Activated CD4-positive, alpha-beta T cell treated with anti-CD3 and anti-CD28 coated beads, Interleukin-2, Interleukin-6, amounts not matched to agents 100 ng/mL and 50 ng/mL, durations not matched to agents 16 hours and 8 hours (primary cell): ENCODE measurements at regions not wholly inside any gene's neighbourhood (a gene's known extent, or its start where the extent isn't known, plus 50 kb on each side); places are given as distances from the start of the nearest gene placed in this dataset.

Experiments
- DNase-seq: peaks from one replicate; pipeline ENCODE4 v3.0.0-alpha.2; 2020

DNA sequence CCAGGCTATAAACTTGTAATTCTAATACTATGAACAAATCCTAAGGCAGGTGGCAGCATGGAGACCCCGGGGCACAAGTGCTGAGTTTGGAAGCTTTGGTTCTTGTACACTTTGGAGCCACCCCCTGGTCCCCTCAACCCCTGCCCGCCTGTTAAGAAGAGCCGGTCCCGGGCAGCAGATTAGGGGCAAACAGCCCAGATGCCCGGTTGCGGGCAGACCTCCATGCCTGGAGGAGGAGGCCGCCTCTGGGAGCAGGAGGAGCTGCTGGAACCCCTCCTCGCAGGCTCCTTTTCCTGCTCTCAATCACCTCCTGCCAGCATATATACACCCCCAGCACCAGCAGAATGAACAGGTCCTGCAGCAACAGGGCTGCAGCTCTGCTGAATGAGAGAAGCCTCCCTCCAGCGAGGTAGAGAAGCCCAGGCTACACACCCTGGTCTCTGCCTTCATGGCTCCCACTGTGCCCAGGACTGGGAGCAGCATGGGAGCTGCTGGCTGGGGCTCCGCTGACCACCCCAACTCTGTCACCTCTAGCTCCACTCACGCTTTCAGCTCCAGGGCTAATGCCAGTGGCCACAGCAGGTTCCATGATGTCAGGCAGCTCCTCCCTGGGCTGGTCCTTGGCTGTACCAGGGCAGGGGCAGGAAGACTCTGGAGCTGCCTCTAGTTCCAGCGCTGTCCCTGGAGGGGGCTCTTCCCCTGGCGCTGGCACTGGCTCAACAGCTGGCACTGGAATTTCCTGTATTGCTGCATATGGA is 1713.5 kb upstream of the ACO1 start:
- DNase-seq = no peak

DNA sequence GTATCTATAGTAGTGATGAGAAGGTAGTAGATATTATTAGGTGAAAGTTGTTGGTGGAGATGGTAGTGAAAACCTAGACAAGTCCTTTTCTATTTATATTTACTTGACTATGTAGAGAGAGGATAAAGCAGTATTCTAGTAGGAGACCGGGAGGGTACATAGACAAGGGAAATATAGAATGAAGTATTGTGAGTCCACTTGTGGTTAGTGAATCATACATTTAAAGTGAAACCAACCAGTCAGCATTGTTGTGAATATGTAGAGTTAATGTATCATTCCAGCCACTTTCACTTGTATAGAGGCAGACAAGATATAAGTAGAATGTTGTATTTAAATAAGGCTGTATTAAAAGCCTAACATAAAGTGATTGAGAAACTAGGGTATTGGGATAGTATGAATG is 1711.3 kb upstream of the ACO1 start:
- no peak for DNase-seq

- no peak for DNase-seq
Observed at GRCh38 chr9:30676651-30677050, 1707.8 kb upstream of the ACO1 start.

DNA sequence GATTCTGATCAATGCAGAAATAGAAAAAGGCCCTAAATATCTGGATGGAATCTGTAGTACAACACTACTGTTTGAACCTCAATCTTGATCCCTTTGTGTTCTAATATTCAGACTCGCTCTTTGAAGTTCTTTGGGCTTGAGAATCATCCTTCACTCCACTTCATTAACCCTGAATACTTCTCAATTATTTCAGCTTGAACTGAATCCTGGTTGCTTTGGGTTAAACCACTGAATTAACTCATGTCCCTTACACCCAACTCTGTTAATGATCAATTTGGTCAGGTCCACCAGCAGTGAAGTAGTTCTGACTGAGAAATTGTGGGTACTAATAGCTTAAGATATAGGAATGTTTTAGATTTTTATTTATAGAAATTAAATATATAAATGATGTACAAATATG is 1707.2 kb upstream of the ACO1 start:
- DNase-seq = no peak

DNA sequence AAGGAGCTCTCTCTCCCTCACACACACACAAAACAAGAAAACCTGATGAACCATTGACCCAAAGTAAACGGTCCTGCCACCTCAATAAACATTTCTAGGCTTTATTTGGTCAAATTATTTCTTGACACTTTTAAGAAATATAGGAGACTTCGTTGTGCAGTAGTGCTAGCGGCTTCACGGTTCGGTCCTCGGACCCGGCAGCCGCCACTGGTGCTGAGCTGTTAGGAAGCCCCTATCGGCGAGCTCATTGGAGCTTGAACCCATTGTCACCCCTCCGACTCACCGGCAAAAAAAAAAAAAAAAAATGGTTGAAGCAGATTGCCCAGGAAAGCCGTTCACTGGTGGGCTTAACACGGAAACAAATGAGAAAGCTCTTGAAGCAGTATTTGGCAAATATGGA is 1695.6 kb upstream of the ACO1 start:
- no peak for DNase-seq

DNA sequence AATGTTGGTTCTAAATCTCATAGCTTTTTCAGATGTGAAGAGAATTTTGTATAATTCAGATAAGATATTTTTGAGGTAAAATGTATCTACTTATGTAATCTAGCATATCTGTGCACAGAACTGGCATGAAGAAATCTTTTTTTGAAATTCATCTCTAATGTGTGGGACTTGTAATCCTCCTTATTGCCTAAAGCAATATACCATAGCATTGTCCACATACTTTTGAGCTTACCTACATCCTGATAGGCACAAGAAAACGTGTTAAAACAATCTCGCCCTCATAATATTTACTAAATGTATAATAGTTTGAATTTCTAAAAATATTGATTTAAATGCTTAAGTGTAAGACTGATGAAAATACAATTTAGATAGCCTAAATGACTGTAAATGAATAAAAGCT is 1686.5 kb upstream of the ACO1 start:
- DNase-seq = no peak

DNA sequence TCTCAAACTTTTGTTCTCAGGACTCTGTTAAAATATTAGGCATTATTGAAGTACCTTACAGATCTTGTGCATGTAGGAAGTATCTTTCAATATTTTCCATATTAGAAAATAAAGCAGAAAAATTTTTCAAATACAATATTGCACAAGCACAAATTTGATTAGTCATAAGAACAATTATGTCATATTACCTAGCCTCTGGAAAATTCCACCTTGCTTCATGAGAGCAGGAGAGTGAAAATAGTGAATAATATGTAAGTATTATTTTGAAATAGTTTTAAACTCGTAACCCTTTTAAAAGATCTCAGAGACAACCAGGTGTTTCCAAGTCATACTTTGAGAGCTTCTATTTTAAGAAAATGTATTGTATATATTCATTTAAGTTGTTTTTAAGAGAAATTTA is 1672.9 kb upstream of the ACO1 start:
- no peak for DNase-seq

- no peak for DNase-seq
Observed at GRCh38 chr9:30713243-30713642, 1671.2 kb upstream of the ACO1 start.

GRCh38 chr9:30714389-30714788 is 1670.1 kb upstream of the ACO1 start:
- DNase-seq = no peak

- DNase-seq = no peak
Observed at GRCh38 chr9:30718483-30718882, 1666.0 kb upstream of the ACO1 start.

DNA sequence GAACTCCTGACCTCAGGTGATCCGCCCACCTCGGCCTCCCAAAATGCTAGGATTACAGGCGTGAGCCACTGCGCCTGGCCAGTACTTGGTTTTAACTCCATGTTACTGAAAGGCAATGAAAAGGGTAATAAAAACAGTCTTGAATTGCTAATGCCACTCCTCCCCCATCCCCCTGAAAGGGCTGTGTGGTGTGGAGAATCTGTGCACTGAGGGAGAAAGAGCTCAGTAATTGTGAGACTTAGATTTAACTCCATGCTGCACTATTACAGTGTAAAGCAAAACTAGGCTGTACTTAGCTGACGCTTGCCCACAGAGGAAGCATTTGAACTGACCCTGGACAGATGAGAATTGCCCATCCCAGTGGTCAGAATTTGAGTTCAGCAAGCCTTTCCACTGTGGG is 1662.4 kb upstream of the ACO1 start:
- DNase-seq = no peak

DNA sequence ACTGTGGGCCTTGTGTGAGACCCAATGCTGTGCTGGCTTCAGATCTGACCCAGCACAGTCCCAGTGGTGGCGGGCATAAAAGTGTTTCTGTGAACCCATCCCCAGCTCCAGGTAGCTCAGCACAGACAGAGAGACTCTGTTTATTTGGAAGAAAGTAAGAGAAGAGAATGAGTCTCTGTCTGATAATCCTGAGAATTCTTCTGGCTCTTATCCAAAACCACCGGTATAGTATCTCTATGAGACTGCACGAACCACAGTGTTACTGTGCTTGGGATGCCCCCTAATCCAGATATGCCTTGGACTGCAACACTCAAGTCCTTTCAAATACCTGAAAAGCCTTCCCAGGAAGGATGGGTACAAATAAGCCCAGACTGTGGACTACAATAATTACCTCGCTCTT is 1660.8 kb upstream of the ACO1 start:
- no peak for DNase-seq

GRCh38 chr9:30732060-30732459 is 1652.4 kb upstream of the ACO1 start:
- no peak for DNase-seq

- DNase-seq = no peak
Observed at GRCh38 chr9:30744871-30745270, 1639.6 kb upstream of the ACO1 start.

DNA sequence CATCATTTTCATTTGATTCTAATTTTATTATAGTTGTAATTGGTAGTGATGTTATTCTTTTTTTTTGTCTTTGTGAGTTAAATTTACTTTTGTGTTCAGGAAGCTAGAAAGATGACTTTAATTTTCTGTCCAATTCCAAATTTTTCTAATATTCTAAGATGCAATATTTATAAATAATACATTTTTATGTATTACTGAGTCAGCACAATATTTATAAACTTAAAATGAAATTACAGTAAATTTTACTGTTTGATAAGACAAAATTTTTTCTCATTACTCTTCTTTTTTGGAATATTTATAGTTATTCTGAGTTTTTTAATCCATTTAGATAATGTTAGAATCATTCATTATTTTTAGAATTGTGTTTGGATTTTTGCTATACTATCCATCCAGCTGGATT is 1637.9 kb upstream of the ACO1 start:
- DNase-seq = no peak

DNA sequence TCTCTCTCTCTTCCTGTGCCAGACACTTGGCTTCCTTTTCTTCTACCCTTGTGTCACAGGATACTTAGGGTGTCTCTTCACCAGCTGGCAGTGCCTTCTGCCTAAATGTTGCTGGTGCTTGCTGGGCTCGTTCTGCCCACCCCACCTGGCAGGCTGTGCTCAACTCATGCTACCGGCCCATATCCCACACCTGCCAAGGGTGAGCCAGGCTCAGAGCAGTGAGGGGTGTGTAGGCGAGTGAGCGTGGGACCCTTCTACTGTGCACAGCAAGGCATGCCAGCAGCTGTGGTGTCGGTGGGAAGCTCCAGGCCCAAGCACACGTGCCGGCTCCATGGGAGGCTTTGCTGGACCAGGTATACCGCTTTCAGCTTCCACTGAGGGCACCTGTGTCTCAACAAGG is 1626.7 kb upstream of the ACO1 start:
- DNase-seq = no peak

DNA sequence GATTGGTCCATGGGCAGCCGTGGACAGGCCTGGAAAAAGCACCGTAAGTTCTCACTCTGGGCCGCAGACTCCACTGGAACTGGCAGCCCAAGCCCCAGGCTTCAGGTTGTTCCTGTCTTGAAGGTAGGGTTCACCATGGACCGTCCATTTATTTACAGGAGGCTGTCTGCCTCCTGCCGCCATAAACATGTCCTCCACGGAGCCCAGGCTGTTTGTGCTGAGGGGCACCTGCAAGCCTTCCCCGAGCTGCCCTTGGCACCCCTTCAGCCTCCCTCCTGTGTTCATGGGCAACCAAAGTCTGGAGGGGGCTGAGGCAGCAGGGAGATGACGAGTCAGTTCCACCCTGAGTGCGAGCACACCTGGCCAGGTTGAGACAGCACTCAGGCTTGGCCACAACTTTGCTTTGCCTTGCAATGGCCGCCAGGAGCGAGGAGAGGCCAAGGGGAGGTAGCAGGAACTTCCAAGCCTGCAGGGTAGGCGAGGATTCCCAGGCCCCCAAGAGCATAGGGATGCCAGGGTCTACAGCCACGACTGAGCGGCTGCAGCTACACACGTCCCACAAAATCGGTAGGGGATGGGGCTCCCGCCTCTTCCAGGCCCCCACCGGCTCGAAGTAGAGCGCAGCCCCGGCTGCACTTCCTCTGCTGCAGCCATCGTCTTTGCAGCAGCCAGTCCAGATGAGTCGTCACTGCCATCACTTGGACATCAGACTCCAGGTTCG is 1625.6 kb upstream of the ACO1 start:
- no peak for DNase-seq

DNA sequence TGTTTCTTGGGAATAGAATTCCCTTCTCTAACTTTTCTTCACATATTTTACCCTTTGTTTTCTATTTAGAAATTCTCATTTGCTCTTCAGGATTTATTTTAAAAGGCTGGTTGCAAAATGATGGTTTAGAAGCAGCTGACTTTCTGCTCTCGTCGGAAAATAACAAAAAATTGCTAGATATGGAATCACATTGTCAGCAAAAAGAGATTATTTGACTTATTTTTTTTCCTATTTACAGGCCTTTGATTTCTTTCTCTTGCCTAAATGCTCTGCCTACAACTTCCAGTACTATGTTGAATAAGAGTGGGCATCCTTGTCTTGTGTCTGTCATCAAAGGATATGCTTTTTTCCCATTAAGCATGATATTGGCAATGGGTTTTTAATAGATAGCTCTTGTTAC is 1619.1 kb upstream of the ACO1 start:
- DNase-seq = no peak

DNA sequence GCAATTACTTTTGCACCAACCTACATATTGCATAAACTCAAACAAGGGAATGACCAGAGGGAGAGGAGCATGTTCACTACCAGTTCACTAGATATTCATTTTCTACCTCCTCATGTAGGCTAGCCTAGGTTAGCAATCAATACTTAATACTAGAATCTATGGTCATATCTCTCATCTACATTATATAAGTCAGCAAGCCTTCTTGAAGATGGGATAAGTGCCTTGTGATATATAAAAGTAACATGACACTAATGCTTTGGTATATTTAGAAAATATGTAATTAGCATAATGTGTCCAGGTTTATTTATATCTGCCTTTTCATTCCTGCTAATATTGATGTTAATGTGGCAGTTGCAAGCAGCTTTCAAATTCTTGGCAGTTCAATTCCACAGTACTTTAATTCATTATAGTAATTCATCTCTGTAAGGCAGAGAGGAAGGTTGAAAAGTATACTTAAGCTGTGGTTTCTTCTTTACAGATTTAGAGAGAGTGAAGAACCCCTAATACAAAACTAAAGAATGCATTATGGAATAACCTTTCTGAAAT is 1613.2 kb upstream of the ACO1 start:
- no peak for DNase-seq

DNA sequence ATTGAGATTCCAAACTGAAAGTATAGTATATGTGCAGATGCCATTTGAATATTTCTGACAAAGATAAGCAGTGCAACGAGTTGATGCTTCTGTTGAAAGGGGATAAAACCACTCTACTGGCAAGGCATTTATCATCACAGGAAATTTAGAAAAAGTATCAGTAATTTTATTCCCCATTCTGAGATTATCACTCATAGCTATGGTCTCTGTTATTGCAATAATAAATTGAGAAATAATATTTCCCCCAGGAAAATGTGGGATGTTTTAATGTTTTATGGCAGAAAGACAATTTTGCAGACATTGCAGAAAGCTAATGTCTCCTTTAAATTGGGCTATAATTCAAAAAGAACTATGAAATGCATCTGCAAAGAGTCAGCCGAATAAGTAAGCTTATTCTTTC is 1612.7 kb upstream of the ACO1 start:
- DNase-seq = no peak

DNA sequence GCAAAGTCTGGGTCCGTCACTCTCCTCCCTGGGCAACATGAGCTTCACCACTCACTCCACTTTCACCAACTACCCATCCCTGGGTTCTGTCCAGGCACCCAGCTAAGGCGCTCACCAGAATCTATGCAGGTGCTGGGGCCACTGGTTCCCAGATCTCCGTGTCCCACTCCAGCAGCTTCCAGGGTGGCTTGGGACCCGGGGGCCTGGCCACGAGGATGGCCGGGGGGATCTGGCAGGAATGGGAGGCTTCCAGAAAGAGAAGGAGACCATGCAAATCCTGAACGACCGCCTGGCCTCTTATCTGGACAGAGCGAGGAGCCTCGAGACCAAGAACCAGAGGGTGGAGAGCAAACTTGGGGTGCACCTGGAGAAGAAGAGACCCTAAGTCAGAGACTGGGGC is 1611.0 kb upstream of the ACO1 start:
- no peak for DNase-seq

DNA sequence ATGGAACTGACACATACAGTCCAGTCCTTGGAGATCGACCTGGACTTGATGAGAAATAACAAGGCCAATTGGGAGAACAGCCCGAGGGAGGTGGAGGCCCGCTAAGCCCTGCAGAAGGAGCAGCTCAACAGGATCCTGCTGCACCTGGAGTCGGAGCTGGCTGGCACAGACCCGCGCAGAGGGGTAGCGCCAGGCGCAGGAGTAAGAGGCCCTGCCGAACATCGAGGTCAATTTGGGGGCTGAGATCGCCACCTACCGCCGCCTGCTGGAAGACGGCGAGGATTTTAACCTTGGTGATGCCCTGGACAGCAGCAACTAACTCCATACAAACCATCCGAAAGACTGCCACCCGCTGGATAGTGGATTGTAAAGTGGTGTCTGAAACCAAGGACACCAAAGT is 1610.1 kb upstream of the ACO1 start:
- no peak for DNase-seq

- no peak for DNase-seq
Observed at GRCh38 chr9:30775236-30775635, 1609.2 kb upstream of the ACO1 start.

- DNase-seq = no peak
Observed at GRCh38 chr9:30796764-30797163, 1587.7 kb upstream of the ACO1 start.
